Loucy (cell line): ENCODE measurements at regions not wholly inside any gene's neighbourhood (a gene's known extent, or its start where the extent isn't known, plus 50 kb on each side); places are given as distances from the start of the nearest gene placed in this dataset.

Source experiments
- H2AFZ ChIP-seq: fragments of 200-600 bp; sonication (generic); 2 replicates; pipeline ENCODE4 v1.6.0; 2016; ENCODE audit warnings: antibody characterized with exemption, mild to moderate bottlenecking, low read length, moderate library complexity
- H3F3A ChIP-seq: fragments of 200-600 bp; 2 replicates; pipeline ENCODE4 v1.6.0; 2016; ENCODE audit warnings: antibody characterized with exemption, low read depth, mild to moderate bottlenecking
- H3K27me3 ChIP-seq: fragments of 200-600 bp; sonication (generic); 2 replicates; pipeline ENCODE4 v1.6.1; 2014; ENCODE audit warnings: low read length, mild to moderate bottlenecking; ENCODE audit not compliant: insufficient read depth, poor library complexity, severe bottlenecking
- H3K36me3 ChIP-seq: fragments of 200-600 bp; sonication (generic); 2 replicates; pipeline ENCODE4 v1.6.1; 2016; ENCODE audit warnings: low read length; ENCODE audit not compliant: insufficient read depth
- H3K4me1 ChIP-seq: fragments of 200-600 bp; sonication (generic); 2 replicates; pipeline ENCODE4 v1.5.1; 2014; ENCODE audit warnings: low read length, mild to moderate bottlenecking; ENCODE audit not compliant: insufficient read depth, poor library complexity, severe bottlenecking
- H3K4me2 ChIP-seq: fragments of 200-600 bp; sonication (generic); 2 replicates; pipeline ENCODE4 v1.6.0; 2014; ENCODE audit warnings: antibody characterized with exemption, low read length, low read depth, mild to moderate bottlenecking; ENCODE audit not compliant: poor library complexity, severe bottlenecking
- H3K4me3 ChIP-seq: fragments of 200-600 bp; sonication (generic); 2 replicates; pipeline ENCODE4 v1.5.1; 2014; ENCODE audit warnings: low read length, mild to moderate bottlenecking, mixed read lengths; ENCODE audit not compliant: poor library complexity, severe bottlenecking
- H3K79me2 ChIP-seq: fragments of 200-600 bp; sonication (generic); 2 replicates; pipeline ENCODE4 v1.6.1; 2014; ENCODE audit warnings: low read length; ENCODE audit not compliant: insufficient read depth
- H3K9ac ChIP-seq: fragments of 200-600 bp; sonication (generic); 2 replicates; pipeline ENCODE4 v1.6.0; 2014; ENCODE audit warnings: mild to moderate bottlenecking, low read depth, low read length, moderate library complexity; ENCODE audit not compliant: poor library complexity, severe bottlenecking
- H3K9me2 ChIP-seq: fragments of 200-600 bp; sonication (generic); replicated peaks from 2 replicates; pipeline ENCODE4 v1.6.1; 2016; ENCODE audit warnings: low read depth, low read length, mixed read lengths
- H3K9me3 ChIP-seq: fragments of 200-600 bp; sonication (generic); 2 replicates; pipeline ENCODE4 v1.6.1; 2014; ENCODE audit warnings: mild to moderate bottlenecking, antibody characterized with exemption, low read length, low read depth; ENCODE audit not compliant: insufficient read depth
- H4K20me1 ChIP-seq: fragments of 200-600 bp; sonication (generic); 2 replicates; pipeline ENCODE4 v1.6.0; 2014; ENCODE audit warnings: antibody characterized with exemption, low read length, mild to moderate bottlenecking; ENCODE audit not compliant: insufficient read depth, poor library complexity, severe bottlenecking
- EZH2phosphoT487 ChIP-seq: fragments of 200-600 bp; IDR thresholded peaks from 2 replicates; pipeline ENCODE4 v1.6.1; 2018; ENCODE audit warnings: antibody characterized with exemption, mild to moderate bottlenecking, moderate library complexity, borderline replicate concordance
- TF ChIP-seq, protein P1 (sequence below): fragments of 200-600 bp; sonication (generic); conservative IDR thresholded peaks from 2 replicates; pipeline ENCODE4 v1.5.1; 2014; ENCODE audit warnings: mild to moderate bottlenecking, antibody characterized with exemption, low read length

GRCh38 chr12:84492351-84492883, 420.2 kb downstream of the SLC6A15 start:
- no peaks in the 10 kb centered on the region for H4K20me1 ChIP-seq

DNA sequence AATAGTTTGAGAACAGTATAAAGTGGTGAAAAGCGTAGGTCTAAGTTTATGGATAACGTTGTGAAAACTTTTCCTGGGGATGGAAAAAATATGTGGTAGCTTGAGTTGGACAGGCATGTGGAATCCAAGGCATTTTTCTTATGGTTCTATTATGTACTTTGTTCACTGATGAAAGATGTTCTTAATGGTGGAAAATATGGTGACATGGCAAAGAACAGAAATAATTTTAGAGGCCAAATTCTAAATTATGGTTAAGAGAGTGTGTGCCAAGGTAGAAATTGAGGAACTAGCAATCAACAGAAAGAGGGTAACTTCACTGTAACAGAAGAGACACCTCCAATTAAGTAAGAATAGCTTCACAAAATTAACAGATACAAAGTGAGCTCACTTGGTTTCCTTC, 427.8 kb downstream of the SLC6A15 start:
- Histone ChIP-seq H3K9ac (no peak overlapping the region), H3K36me3 (no peaks in the 10 kb centered on the region), H2AFZ (no peak overlapping the region), H3F3A (no peaks in the 10 kb centered on the region), H4K20me1 (no peaks in the 10 kb centered on the region), H3K79me2 (no peaks in the 10 kb centered on the region), H3K4me2 (no peak overlapping the region), H3K4me3 (no peak overlapping the region), H3K9me2 (no peaks in the 10 kb centered on the region), H3K4me1 (no peaks in the 10 kb centered on the region), H3K27me3 (no peaks in the 10 kb centered on the region), H3K9me3 (no peaks in the 10 kb centered on the region)
- TF ChIP-seq, protein P1, sequence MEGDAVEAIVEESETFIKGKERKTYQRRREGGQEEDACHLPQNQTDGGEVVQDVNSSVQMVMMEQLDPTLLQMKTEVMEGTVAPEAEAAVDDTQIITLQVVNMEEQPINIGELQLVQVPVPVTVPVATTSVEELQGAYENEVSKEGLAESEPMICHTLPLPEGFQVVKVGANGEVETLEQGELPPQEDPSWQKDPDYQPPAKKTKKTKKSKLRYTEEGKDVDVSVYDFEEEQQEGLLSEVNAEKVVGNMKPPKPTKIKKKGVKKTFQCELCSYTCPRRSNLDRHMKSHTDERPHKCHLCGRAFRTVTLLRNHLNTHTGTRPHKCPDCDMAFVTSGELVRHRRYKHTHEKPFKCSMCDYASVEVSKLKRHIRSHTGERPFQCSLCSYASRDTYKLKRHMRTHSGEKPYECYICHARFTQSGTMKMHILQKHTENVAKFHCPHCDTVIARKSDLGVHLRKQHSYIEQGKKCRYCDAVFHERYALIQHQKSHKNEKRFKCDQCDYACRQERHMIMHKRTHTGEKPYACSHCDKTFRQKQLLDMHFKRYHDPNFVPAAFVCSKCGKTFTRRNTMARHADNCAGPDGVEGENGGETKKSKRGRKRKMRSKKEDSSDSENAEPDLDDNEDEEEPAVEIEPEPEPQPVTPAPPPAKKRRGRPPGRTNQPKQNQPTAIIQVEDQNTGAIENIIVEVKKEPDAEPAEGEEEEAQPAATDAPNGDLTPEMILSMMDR, result no peak
- no peak for TF ChIP-seq EZH2phosphoT487

More at GRCh38 chr12:84492351-84492883, 420.2 kb downstream of the SLC6A15 start:
- Histone ChIP-seq H3K4me1 (no peaks in the 10 kb centered on the region), H3K9ac (no peak overlapping the region), H2AFZ (no peak overlapping the region), H3F3A (no peaks in the 10 kb centered on the region), H3K79me2 (no peaks in the 10 kb centered on the region), H3K4me2 (no peak overlapping the region), H3K9me2 (no peaks in the 10 kb centered on the region), H3K4me3 (no peak overlapping the region), H3K9me3 (no peaks in the 10 kb centered on the region), H3K36me3 (no peaks in the 10 kb centered on the region), H3K27me3 (no peaks in the 10 kb centered on the region)
- TF ChIP-seq, protein P1, result no peak
- no peak for TF ChIP-seq EZH2phosphoT487

GRCh38 chr12:84480803-84481202, 431.8 kb downstream of the SLC6A15 start:
- H3K9ac ChIP-seq, result no peak overlapping the region
- no peak overlapping the region for H3K4me3 ChIP-seq
- TF ChIP-seq, protein P1, result no peak
- no peak for TF ChIP-seq EZH2phosphoT487
- H3K36me3 ChIP-seq, result no peaks in the 10 kb centered on the region
- H3K4me2 ChIP-seq, result no peak overlapping the region
- no peaks in the 10 kb centered on the region for H3K9me2 ChIP-seq
- no peaks in the 10 kb centered on the region for H4K20me1 ChIP-seq
- H3K4me1 ChIP-seq, result no peaks in the 10 kb centered on the region
- H3K27me3 ChIP-seq, result no peaks in the 10 kb centered on the region
- no peaks in the 10 kb centered on the region for H3K79me2 ChIP-seq
- H3K9me3 ChIP-seq, result no peaks in the 10 kb centered on the region
- H3F3A ChIP-seq, result no peaks in the 10 kb centered on the region
- no peak overlapping the region for H2AFZ ChIP-seq
